ENCODE measurements at regions not wholly inside any gene's neighbourhood (a gene's known extent, or its start where the extent isn't known, plus 50 kb on each side); places are given as distances from the start of the nearest gene placed in this dataset.

DNA sequence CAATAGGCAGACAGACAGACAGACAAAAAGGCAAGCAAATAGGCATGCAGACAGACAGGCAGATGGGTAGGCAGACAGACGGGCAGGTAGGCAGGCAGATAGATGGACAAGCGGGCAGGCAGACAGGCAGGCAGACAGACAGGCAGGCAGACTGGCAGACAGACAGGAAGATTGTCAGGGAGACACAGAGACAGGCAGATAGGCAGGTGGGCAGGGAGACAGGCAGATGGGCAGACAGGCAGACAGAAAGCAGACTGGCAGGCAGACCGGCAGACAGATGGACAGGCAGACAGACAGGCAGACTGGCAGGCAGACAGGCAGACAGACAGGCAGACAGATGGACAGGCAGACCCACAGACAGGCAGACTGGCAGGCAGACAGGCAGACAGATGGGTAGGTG, 70.3 kb upstream of the MYL10 start:
- TF ChIP-seq, protein P1, sequence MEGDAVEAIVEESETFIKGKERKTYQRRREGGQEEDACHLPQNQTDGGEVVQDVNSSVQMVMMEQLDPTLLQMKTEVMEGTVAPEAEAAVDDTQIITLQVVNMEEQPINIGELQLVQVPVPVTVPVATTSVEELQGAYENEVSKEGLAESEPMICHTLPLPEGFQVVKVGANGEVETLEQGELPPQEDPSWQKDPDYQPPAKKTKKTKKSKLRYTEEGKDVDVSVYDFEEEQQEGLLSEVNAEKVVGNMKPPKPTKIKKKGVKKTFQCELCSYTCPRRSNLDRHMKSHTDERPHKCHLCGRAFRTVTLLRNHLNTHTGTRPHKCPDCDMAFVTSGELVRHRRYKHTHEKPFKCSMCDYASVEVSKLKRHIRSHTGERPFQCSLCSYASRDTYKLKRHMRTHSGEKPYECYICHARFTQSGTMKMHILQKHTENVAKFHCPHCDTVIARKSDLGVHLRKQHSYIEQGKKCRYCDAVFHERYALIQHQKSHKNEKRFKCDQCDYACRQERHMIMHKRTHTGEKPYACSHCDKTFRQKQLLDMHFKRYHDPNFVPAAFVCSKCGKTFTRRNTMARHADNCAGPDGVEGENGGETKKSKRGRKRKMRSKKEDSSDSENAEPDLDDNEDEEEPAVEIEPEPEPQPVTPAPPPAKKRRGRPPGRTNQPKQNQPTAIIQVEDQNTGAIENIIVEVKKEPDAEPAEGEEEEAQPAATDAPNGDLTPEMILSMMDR (conservative IDR thresholded peaks at IDR 0.05 in 1 of 2, IDR thresholded peaks at IDR 0.05 in 1 of 2; ENCODE audit: low read depth in 1 of 2, low read length in 2 of 2), result no peak
- no peak for TF ChIP-seq EZH2 (IDR thresholded peaks at IDR 0.05; ENCODE audit: low read length, missing control alignments)
